COR-L47 (cell line): ENCODE measurements at regions not wholly inside any gene's neighbourhood (a gene's known extent, or its start where the extent isn't known, plus 50 kb on each side); places are given as distances from the start of the nearest gene placed in this dataset.

Experiments used
- DNase-seq: peaks from one replicate; lab custom pipeline; 2025; lab: John Stamatoyannopoulos, UW

GRCh38 chr18:61989138-61989537 is 96.3 kb upstream of the RNF152 start:
- no peak for DNase-seq

DNA sequence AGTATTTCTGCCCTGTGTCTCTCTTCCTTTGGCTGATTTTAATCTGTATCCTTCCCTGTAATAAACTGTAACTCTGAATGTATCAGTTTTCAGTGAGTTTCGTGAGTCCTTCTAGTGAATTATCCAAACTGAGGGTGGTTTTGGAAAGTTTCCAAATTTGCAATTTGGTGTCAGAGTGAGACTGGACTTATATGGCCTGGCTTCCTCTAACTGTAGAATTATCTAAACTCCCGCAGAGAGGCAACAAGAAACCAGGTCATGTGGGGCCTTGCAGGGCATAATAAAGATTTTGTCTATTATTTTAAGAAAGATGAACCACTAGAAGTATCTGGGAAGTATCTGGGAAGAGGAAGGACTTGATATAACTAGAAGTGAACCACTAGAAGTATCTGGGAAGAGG is 95.3 kb upstream of the RNF152 start:
- DNase-seq = peak; percentile 19

GRCh38 chr18:61985681-61986080 is 92.9 kb upstream of the RNF152 start:
- DNase-seq = no peak

GRCh38 chr18:61984349-61984748 is 91.5 kb upstream of the RNF152 start:
- DNase-seq = no peak

DNA sequence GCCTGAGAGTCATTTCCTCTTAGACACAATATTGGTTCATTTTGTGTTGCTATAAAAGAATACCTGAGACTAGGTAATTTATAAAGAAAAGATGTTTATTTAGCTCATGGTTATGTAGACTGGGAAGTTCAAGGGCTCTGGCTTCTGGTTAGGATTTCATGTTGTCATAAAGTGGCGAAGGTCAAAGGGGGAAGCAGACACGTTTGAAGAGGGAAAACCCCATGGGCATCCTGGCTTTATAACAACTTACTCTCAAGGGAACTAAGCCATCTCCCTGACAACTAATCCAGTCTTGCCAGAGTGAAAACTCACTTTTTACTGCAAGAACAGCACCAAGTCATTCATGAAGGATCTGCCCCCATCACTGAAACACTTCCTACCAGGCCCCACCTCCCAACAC is 89.7 kb upstream of the RNF152 start:
- DNase-seq = no peak

DNA sequence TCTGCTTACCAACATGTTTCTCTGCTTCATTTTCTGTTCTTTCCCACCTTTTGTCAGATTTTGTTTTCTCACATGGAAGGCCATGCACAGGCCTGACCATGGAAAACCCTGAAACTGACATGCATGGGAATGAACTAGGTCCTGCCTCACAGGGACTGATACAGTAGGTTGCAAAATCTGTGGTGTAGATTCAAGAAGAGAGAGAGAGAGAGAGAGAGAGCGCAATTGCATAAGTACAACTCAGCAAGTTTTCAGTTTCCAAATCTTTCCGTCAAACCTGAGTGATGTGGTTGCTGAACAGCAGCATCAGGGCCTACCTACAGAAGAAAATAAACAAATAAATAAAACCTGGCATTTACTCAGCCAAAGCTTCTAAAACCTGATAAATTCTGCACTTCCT is 87.5 kb upstream of the RNF152 start:
- DNase-seq = no peak

GRCh38 chr18:61975526-61976326 is 82.9 kb upstream of the RNF152 start:
- no peak for DNase-seq

DNA sequence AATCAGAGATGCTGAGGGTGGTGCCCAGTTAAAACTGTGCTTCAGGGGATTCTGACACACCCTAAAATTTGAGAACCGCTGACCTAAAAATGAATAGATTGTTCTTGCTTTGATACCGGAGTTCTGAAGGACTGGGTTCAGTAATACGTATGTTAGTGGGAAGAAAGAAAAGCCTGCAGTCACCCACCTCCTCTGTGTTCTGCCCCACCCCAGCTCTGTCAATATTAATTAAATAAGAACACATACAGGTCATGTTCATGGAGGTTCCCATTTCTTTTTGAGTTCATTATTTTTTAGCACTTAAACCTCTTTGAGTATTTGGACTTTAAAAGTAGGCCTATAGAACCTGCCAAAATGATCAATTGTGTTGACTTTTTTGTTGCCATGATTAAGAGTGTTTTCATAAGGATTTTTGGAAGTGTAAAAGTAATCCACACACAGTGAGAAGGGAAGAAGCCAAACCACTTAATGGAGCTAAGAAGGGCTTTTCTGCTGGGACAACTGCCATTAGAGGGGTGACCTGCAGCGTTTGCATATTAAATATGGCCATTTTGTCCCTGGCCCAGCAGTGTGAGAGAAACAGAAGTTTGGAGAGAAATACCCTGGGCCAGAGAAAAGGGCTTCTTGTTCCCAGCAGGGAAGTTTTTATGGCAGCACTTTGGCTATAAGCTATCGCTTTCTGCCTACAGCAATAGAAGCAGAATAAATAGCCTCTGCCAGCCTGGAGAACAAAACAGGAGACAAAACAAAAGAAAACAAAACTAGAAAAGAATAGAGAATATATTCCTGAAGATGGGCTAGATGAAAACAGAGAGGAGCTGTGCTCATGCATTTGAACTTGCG is 80.7 kb upstream of the RNF152 start:
- no peak for DNase-seq

DNA sequence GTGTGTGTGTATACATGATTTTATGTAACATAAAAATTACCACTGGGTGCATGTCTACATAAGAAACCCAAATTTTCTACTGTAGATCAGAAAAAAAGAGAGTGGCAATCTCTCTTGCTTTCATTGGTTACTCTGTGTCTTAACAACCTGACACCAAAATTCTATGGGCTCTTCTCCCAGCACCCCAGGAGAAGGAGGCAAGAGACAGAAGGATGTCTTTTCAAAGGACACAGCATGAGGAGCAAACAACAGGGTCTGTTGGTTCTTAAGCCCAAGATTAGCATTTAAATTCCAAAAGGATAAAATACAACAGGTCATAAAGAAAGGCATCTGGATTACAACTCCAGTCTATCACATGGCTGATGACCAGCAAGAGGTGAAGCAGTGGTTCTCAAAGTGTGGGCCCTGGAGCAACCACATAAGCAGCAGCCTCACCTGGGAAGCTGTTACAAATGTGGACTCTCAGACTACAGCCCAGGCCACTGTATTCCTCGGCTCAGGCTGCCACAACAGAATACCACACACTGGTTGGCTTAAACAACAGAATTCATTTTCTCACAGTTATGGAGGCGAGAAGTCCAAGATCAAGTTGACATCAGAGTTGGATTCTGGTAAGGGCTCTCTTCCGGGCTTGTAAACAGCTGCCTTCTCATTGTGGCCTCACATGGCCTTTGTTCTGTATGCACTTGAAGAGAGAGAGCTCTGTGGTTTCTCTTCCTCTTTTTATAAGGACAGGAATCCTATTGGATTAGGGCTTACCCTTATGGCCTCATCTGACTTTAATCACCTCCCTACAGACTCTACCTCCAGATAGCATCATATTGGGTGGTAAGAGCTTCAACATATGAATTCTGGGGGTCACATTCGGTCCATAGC is 79.8 kb upstream of the RNF152 start:
- no peak for DNase-seq

DNA sequence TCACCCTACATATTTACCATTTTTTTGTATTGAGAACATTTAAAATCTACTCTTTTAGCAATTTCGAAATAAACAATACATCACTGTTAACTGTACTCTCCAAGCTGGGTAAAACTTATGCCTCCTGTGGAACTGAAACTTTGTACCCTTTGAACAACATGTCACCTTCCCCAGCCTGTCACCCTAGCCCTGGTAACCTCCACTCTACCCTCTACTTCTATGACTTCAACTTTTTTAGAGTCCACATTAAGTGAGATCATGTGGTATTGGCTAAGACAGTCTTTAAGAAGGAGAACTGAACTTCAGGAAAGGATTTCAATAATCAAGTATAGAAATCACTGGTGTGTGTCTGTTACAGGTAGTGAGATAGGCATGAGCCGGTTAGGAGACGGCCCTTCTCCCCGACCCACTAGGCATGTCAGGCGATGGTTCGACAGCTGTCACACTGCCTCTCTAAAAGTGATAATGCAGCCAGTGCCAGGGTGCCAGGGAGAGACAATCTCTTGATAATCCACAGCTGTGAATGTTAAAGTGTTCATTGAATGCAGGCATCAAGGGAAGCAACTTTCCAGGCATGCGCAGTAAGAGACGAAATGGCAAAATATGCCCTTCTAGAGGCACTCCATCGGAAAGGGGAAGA is 74.6 kb upstream of the RNF152 start:
- DNase-seq = no peak

DNA sequence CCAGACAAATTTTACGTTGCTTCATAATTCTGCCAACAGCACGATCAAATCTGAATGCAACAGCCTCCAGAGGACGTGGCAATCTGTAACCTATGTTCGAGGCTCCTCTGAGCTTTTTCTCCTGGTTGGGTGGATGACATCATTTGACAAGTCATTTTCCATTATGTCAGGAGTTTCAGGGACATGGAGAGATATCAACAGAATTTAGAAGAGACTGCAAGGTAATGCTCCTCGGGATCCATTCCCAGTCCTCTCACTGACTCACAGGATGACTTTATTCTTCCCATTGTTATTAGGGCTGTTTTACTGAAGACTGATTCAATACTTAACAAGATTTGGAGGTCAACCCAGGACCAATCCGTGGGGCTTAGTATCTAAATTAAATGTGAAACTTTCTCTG is 72.5 kb upstream of the RNF152 start:
- no peak for DNase-seq

- DNase-seq = no peak
Measured at GRCh38 chr18:61964616-61965015, 71.8 kb upstream of the RNF152 start.

DNA sequence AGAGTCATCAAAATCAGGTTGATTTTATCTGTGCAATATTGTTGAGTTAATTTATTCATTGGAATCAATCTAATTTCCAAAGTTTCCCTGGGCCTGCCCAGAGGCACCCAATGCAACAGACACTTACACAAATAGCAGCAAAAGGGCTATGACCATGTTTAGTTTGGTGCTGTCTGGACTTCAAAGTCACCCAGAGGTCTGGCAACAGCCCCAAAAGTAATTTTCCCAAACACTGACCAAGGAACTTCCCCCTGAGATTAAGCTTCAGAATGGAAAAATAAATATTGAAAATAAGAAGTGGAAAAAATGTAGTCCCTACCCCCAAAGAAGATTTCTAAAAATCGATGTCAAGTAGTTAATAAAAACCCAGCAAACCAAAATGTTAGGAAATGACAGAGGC is 70.9 kb upstream of the RNF152 start:
- DNase-seq = no peak

- DNase-seq = no peak
Measured at GRCh38 chr18:61957801-61958516, 65.2 kb upstream of the RNF152 start.

DNA sequence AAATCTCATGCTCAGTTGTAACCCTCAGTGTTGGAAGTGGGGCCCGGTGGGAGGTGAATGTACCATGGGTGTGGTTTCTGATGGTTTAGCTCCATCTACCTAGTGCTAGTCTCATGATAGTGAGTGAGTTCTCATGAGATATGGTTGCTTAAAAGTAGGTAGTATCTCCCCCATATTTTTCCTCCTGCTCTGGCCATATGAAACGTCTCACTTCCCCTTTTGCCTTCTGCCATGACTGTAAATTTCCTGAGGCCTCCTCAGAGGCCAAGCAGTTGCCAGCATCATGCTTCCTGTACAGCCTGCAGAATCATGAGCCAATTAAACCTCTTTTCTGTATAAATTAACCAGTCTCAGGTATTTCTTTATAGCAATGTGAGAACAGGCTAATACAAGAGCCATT is 62.8 kb upstream of the RNF152 start:
- DNase-seq = no peak

DNA sequence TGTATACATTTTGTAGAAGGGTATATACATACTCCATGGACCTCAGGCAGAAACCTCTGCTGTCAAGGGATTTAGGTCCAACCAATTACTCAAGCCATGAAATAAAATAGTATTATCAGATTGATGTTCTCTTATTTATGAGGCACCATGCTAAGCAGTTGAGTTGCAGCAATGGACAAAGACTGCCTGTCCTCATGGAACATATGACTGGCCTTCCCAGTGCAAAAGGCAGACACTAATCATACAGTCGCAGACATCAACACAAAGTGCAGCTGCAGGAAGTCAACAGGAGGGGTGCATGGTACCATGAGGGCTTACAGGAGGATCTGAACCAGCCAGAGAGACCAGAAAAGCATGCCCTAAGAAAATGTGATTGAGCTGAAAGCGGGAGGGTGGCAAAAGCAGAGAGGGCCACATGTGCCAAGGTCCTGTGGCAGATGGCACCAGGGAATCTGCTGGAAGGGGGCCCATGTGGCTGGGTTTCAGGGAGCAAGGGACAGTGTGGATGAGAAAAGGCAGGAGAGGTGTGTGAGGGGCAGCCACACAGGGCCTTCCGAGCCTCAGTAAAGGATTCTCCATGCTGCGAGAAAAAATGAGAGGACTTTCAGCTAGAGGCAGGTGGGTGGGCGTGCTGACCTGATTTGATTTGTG is 61.4 kb upstream of the RNF152 start:
- DNase-seq = no peak

DNA sequence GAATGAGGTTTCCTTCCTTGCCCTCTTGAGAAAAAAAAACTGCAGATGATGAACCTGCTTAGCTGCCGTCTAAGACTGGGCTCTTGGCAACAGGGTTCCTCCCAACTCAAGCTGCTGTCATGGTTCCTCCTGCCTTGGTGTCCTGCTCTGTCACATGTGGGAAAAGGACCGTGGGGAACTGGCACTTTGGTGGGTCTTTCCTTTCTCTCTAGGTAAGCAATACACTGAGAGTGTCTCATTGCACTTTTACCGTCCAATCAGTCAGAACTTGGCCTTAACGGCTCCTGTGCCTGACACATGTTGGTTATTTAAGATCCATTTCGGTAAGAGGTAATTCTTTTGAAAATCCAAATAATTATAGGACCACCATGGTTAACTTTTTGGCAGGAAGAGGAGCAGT is 60.8 kb upstream of the RNF152 start:
- no peak for DNase-seq

DNA sequence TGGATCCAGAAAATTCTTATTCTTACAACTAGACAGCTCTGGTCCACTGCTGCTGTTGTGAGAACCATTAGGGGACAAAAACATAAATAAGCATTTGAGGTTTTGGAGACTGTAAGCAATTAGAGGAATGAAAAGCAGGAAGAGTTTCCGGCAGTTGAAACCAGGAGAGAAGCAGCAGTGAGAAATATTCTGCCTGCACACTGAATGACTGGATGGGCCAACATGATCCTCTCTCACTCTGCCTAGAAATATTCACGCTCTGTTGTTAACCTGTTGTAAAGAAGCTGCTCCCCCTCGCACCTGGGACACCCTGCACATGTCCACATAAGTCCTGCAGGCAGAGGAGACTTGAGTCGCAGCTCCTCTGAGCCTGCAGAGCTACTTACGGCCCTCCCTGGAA is 60.4 kb upstream of the RNF152 start:
- DNase-seq = no peak

GRCh38 chr18:61951396-61951795 is 58.6 kb upstream of the RNF152 start:
- DNase-seq = no peak

DNA sequence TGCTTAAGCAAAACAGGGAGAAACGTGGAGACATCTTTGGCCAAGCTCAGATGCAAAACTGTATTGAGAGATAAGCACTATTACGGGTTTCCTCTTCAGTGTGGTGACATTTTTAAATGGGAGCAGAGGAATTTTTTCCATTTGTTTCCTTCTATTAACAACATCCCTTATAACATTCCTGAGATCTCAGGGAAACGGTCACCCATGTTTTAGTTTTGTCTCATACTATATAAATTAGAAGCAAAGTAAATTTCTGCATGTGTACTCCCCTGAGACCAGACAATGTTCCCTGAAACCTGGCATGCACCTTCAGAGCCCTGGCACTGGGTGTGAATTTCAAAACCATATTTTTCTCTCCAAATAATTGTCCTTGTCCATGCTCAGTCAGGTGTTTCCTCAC is 57.6 kb upstream of the RNF152 start:
- DNase-seq = no peak

DNA sequence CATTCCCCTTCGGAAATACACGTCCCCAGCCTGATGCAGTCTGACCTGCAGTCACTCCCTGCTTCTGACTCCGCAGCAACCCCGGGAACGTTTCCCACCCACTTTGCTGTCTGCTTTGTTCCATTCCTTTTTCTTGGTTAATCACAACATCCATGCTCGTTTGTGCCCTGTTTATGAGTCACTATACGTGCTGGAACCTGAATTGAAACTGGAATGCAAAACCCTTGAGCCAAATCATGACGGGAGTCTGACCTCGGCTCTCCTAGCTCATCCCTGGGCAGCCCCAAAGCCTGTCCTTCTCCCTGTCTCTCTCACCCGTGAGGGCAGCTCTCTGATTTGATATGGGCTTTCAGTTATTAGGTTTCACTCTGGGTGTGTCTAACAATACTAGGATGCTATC is 57.1 kb upstream of the RNF152 start:
- DNase-seq = no peak
